Adrenal gland (tissue), 9 donors: ENCODE measurements at regions not wholly inside any gene's neighbourhood (a gene's known extent, or its start where the extent isn't known, plus 50 kb on each side); places are given as distances from the start of the nearest gene placed in this dataset.

Experiments used
- DNase-seq, 7 donors: peaks; one replicate each; pipeline ENCODE4 v3.0.0-alpha.2; 2019 to 2020
- H3K27ac ChIP-seq, 5 donors: fragments of 200-600 bp; sonication (generic) in 4 of 5; 1 replicate in 3 of 5; 2 replicates in 2 of 5; pipeline versions ENCODE4 v1.5.1 to v1.8.0; 2016 to 2020; ENCODE audit warnings: mild to moderate bottlenecking in 1 of 5
- H3K27me3 ChIP-seq: fragments of 200-600 bp; 2 replicates; pipeline ENCODE4 v1.8.0; 2021
- H3K36me3 ChIP-seq, 2 donors: fragments of 200-600 bp; replicated peaks in 1 of 2; 1 replicate in 1 of 2; 2 replicates in 1 of 2; pipeline versions ENCODE4 v1.5.1 to v1.8.0; 2018 to 2022
- H3K4me1 ChIP-seq, 2 donors: fragments of 200-600 bp; replicated peaks in 1 of 2; 1 replicate in 1 of 2; 2 replicates in 1 of 2; pipeline versions ENCODE4 v1.5.1 to v1.8.0; 2018 to 2021
- H3K4me3 ChIP-seq, 4 donors: fragments of 200-600 bp; sonication (generic) in 3 of 4; one replicate each; pipeline ENCODE4 v1.5.1; 2016 to 2018
- H3K9me3 ChIP-seq, 3 donors: fragments of 200-600 bp; sonication (generic) in 1 of 3; replicated peaks in 1 of 3; 1 replicate in 2 of 3; 2 replicates in 1 of 3; pipeline versions ENCODE4 v1.5.1 to v1.8.0; 2016 to 2021
- CTCF ChIP-seq, 6 experiments: fragments of 450-650 bp in 4 of 6; fragments of 200-600 bp in 2 of 6; sonication (generic) in 1 of 6; IDR thresholded peaks; 1 replicate in 5 of 6; 2 replicates in 1 of 6; pipeline versions ENCODE4 v1.5.1 to v1.8.0; 2016 to 2021; ENCODE audit warnings: antibody characterized with exemption in 6 of 6, mild to moderate bottlenecking in 2 of 6, moderate library complexity in 1 of 6
- POLR2A ChIP-seq, 2 donors: fragments of 450-650 bp; IDR thresholded peaks; one replicate each; pipeline ENCODE4 v1.6.1; 2017; ENCODE audit warnings: antibody characterized with exemption in 2 of 2, mild to moderate bottlenecking in 2 of 2, moderate library complexity in 1 of 2
- WGBS, 4 donors: extraction: QIAGEN DNeasy Blood & Tissue Kit in 2 of 4; methylation state at CpG; one replicate each; pipeline versions ENCODE4 v1.1.5 to v1.1.7; 2013 to 2017; 5-methylcytosine and 5-hydroxymethylcytosine counted together
- intact Hi-C, 2 donors: fragments of 100-400 bp; cut with DNase I; formaldehyde crosslinking; loops; one replicate each; pipeline versions ENCODE4 v1.14.1 to v1.15.0; 2022 to 2023
- donor health status: healthy with polysubstance abuse.
- donor health status: Bipolar disorder and iron deficiency.
- donor health status: DM: yes; HTN: yes; CAD: no.
- donor health status: DM: no; HTN: no; CAD: no.
- donor health status: DM: no; HTN: no; CAD: no.

GRCh38 chr6:158920311-158920905 lies 79.6 kb downstream of the RSPH3 start:
- Histone ChIP-seq H3K27me3 (no peaks in the 10 kb centered on the region), H3K4me1 (no peaks in the 10 kb centered on the region), H3K9me3 (no peaks in the 10 kb centered on the region), H3K36me3 (no peaks in the 10 kb centered on the region), H3K4me3 (no peak overlapping the region), H3K27ac (no peak overlapping the region)
- no peak for DNase-seq
- WGBS, 4 donors, result 81 to 87% (median 84%) methylated on average over 14 of the region's 14 CpGs
- intact Hi-C loops, result no loop called here
- TF ChIP-seq CTCF (IDR thresholded peaks at IDR 0.05), result no peak
- no peak for TF ChIP-seq POLR2A (IDR thresholded peaks at IDR 0.05)

- WGBS, 4 donors, result 86 to 94% (median 89%) methylated on average over 3 of the region's 3 CpGs
- H3K4me3 ChIP-seq, result no peak overlapping the region
- H3K36me3 ChIP-seq, result no peaks in the 10 kb centered on the region
- no peaks in the 10 kb centered on the region for H3K27me3 ChIP-seq
- H3K9me3 ChIP-seq, result no peaks in the 10 kb centered on the region
- no peak overlapping the region for H3K27ac ChIP-seq
- no peaks in the 10 kb centered on the region for H3K4me1 ChIP-seq
- TF ChIP-seq CTCF (IDR thresholded peaks at IDR 0.05) (no peak), POLR2A (IDR thresholded peaks at IDR 0.05) (no peak)
- intact Hi-C loops, result no loop called here
- DNase-seq, result no peak
Measured at GRCh38 chr6:158919865-158920264, 80.1 kb downstream of the RSPH3 start.

GRCh38 chr6:158916617-158917016 lies 83.4 kb downstream of the RSPH3 start:
- Histone ChIP-seq H3K9me3 (no peaks in the 10 kb centered on the region), H3K36me3 (no peaks in the 10 kb centered on the region), H3K4me1 (no peaks in the 10 kb centered on the region), H3K27ac (no peak overlapping the region), H3K27me3 (no peaks in the 10 kb centered on the region), H3K4me3 (no peak overlapping the region)
- intact Hi-C loops, result no loop called here
- TF ChIP-seq POLR2A (IDR thresholded peaks at IDR 0.05), result no peak
- no peak for DNase-seq
- 91 to 94% (median 93%) methylated on average over 11 of the region's 11 CpGs for WGBS, 4 donors

GRCh38 chr6:158914923-158915322 lies 85.1 kb downstream of the RSPH3 start:
- TF ChIP-seq POLR2A (IDR thresholded peaks at IDR 0.05), result no peak
- TF ChIP-seq CTCF (IDR thresholded peaks at IDR 0.05), result no peak
- DNase-seq, result no peak
- H3K27me3 ChIP-seq, result no peaks in the 10 kb centered on the region
- 79 to 88% (median 86%) methylated on average over 8 of the region's 8 CpGs for WGBS, 4 donors
- intact Hi-C loops, result no loop called here
- no peaks in the 10 kb centered on the region for H3K9me3 ChIP-seq
- no peaks in the 10 kb centered on the region for H3K4me1 ChIP-seq
- H3K4me3 ChIP-seq, result no peak overlapping the region
- no peak overlapping the region for H3K27ac ChIP-seq
- no peaks in the 10 kb centered on the region for H3K36me3 ChIP-seq

- no peaks in the 10 kb centered on the region for H3K27me3 ChIP-seq
- H3K9me3 ChIP-seq, result no peaks in the 10 kb centered on the region
- no peak overlapping the region for H3K4me3 ChIP-seq
- no peak for DNase-seq
- intact Hi-C loops, result no loop called here
- TF ChIP-seq POLR2A (IDR thresholded peaks at IDR 0.05) (no peak), CTCF (IDR thresholded peaks at IDR 0.05) (no peak)
- H3K36me3 ChIP-seq, result no peaks in the 10 kb centered on the region
- H3K27ac ChIP-seq, result no peak overlapping the region
- no peaks in the 10 kb centered on the region for H3K4me1 ChIP-seq
- 83 to 96% (median 86%) methylated on average over 6 to 9 of the region's 9 CpGs for WGBS, 4 donors
Measured at GRCh38 chr6:158913580-158913979, 86.4 kb downstream of the RSPH3 start.
